RPMI7951 (cell line): ENCODE measurements at regions not wholly inside any gene's neighbourhood (a gene's known extent, or its start where the extent isn't known, plus 50 kb on each side); places are given as distances from the start of the nearest gene placed in this dataset.
"Not testable (repeated sequence)": the region's sequence is repeated elsewhere in the genome, so short reads cannot be mapped to it uniquely, and the experiment has no call there.

Source experiments
- DNase-seq: peaks from one replicate; pipeline ENCODE4 v3.0.0-alpha.2; 2012; ENCODE audit warnings: low read depth

GRCh38 chr1:79235301-79236002 lies 228.9 kb upstream of the ADGRL4 start:
- DNase-seq: no peak

- DNase-seq: no peak
Measured at GRCh38 chr1:79232818-79233217, 226.3 kb upstream of the ADGRL4 start.

GRCh38 chr1:79230751-79231150 lies 224.2 kb upstream of the ADGRL4 start:
- DNase-seq: not testable (repeated sequence)

DNA sequence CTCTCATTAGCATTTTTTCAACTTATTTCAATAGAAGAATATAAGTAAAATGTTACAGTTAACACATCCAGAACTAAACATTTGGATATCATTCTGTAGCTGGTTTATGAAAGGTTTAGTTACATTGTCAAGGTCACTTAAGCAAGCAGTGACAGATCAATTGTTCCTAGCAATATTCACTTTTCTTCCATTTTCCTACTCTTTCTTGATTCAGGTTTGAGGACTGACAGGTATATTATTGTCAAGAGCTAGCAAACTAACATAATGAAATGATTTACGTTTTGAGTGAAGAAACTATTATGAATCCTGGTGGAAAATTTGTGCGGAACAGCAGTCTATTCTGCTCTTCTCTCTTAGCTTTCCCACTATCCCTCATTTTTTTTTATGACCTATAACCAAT lies 220.4 kb upstream of the ADGRL4 start:
- no peak for DNase-seq

- DNase-seq: no peak
Measured at GRCh38 chr1:79224537-79224936, 218.0 kb upstream of the ADGRL4 start.

DNA sequence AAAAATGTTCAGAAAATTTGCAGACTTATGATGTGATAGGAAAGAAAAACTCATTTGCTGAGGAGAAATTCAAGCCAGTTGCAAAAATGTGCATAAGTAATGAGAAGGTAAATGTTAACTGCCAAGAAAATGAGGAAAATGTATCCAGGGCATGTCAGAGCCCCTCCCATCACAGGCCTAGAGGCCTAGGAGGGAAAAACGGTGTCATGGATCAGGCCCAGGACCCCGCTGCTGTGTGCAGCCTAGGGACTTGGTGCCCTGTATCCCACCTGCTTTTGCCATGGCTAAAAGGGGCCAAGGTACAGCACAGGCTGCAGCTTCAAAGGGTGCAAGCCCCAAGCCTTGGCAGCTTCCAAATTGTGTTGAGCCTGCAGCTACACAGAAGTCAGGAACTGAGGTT lies 214.0 kb upstream of the ADGRL4 start:
- no peak for DNase-seq

DNA sequence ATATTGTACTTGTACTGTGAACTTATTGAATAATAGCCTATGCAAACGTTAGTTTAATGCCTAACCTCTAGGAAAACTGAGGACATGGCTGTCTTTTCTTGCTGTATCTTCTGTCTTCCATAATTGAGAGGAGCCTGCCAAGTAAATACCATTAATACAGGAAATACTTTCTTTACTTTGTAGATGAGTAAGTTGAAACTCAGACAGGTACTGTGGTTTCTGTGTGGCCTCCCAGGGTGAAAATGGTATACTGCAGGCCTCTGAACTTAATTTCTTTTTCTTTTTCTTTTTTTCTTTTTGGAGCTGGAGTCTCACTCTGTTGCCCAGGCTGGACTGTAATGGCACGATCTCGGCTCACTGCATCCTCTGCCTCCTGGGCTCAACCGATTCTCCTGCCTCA lies 208.8 kb upstream of the ADGRL4 start:
- no peak for DNase-seq

GRCh38 chr1:79207786-79208185 lies 201.3 kb upstream of the ADGRL4 start:
- no peak for DNase-seq

- no peak for DNase-seq
Measured at GRCh38 chr1:79207331-79207730, 200.8 kb upstream of the ADGRL4 start.

- DNase-seq: no peak
Measured at GRCh38 chr1:79204779-79205479, 198.4 kb upstream of the ADGRL4 start.

DNA sequence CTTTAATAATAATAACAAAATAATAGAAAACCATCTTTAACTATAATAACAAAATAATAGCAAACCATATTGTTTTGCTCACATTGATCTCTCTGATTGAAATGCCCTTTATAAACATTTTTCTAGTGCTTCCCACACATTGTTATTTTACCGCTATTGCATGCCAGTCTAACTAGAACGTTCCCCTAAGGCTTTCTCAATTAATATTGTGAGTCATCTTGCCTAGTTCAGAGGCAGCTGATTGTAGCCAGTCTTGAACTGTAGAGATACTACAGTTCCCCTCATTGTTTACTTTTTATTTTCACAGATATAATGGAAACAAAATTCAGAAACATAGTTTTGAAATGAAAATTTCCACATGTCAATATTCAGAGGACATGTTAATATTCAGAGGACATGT lies 192.3 kb upstream of the ADGRL4 start:
- DNase-seq: peak; percentile 65

DNA sequence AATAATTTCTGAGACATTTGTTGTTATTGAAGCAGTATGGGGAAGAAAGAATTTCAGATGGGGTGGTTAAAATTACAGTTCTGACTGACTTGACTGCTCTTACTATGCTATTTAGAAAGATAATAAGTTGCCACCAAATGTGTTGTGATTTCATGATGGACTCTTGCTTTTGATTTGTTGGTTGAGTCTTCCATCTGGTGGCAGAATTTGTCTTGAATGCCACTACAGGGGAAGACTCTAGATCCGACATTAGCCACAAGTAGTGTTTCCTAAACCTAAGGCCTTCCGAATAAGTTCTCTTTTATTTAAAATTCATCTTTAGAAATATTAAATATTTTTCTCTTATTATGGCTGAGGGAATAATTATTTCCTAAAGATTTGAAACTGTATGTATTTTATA lies 190.9 kb upstream of the ADGRL4 start:
- DNase-seq: peak; percentile 54

DNA sequence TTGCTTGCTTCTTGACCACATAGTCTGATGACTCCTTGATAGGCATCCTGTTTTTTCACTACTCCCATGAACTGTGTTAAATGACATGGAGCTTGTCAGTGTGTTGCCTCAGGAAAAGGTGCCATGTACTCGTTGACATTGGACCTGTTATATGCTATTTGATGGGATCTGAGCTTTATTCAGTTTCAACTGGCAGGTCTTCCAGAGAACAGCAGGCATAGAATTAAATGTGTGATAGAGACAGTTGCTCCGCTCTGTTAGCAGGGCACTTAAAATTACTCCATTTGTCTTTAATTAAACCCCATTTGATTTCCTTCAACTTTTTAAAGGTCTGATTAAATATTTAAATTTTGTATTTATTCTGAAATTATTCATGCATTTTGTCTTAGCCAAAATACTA lies 189.7 kb upstream of the ADGRL4 start:
- no peak for DNase-seq

- peak; percentile 46 for DNase-seq
Measured at GRCh38 chr1:79193211-79194079, 186.9 kb upstream of the ADGRL4 start.

DNA sequence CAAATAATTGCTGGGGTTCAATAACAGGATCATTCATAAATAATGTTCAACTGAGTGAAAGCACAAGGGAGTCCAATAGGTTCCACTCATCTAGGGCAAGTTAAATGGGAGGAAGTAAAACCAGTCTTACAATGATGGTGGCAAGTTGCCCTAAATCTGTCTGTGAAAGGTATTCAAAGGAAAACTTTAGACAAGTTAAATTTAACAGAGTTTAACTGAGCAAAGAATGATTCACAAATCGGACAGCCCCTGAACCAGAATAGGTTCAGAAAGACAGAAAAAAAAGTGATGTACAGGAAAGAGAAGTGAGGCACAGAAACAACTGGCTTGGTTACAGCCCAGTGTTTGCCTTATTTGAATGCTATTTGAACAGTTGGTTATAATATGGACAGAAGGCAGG lies 183.5 kb upstream of the ADGRL4 start:
- DNase-seq: no peak

- DNase-seq: peak; percentile 49
Measured at GRCh38 chr1:79188337-79188736, 181.8 kb upstream of the ADGRL4 start.

DNA sequence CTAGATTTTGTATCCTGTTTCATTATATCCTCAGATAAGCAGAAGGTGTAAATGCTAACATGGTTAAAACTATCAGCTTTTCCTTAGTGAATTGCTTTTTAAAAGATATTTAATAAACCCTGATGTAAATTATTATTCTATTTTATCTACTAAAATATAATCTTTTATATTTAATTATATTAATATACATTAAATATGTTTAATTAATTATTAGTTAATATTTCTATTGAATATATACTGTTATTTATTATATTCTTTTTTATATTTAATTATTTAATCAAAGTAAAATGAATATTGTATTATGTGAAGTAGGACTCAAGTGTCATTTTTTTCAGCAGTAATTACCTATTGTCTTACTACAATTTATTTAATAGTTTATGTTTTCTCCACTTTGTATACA lies 179.7 kb upstream of the ADGRL4 start:
- no peak for DNase-seq

GRCh38 chr1:79177844-79178243 lies 171.3 kb upstream of the ADGRL4 start:
- no peak for DNase-seq

GRCh38 chr1:79161077-79161476 lies 154.5 kb upstream of the ADGRL4 start:
- peak; percentile 52 for DNase-seq

GRCh38 chr1:79155991-79156390 lies 149.5 kb upstream of the ADGRL4 start:
- DNase-seq: no peak

- no peak for DNase-seq
Measured at GRCh38 chr1:79151006-79151796, 144.7 kb upstream of the ADGRL4 start.

GRCh38 chr1:79150576-79150975 lies 144.0 kb upstream of the ADGRL4 start:
- DNase-seq: no peak
